DOHH2 (cell line): ENCODE measurements at regions not wholly inside any gene's neighbourhood (a gene's known extent, or its start where the extent isn't known, plus 50 kb on each side); places are given as distances from the start of the nearest gene placed in this dataset.

Experiments
- CTCF ChIP-seq: fragments of 200-600 bp; sonication (generic); IDR thresholded peaks from one replicate; pipeline ENCODE4 v1.5.1; 2014; ENCODE audit warnings: antibody characterized with exemption, mild to moderate bottlenecking, low read depth, low read length; ENCODE audit not compliant: poor library complexity, severe bottlenecking
- EZH2phosphoT487 ChIP-seq: fragments of 200-600 bp; sonication (generic); IDR thresholded peaks from 2 replicates; pipeline ENCODE4 v1.6.1; 2017; ENCODE audit warnings: borderline replicate concordance, mild to moderate bottlenecking, antibody characterized with exemption, low read length, moderate library complexity, mixed read lengths

GRCh38 chr5:152193391-152194107 is 211.5 kb downstream of the NMUR2 start:
- TF ChIP-seq CTCF (no peak), EZH2phosphoT487 (no peak)
